Suprapubic skin (tissue), 4 donors: ENCODE measurements at regions not wholly inside any gene's neighbourhood (a gene's known extent, or its start where the extent isn't known, plus 50 kb on each side); places are given as distances from the start of the nearest gene placed in this dataset.

Experiments
- POLR2A ChIP-seq, 2 donors: fragments of 450-650 bp; IDR thresholded peaks; one replicate each; pipeline ENCODE4 v1.6.1; 2017; ENCODE audit warnings: antibody characterized with exemption in 2 of 2, mild to moderate bottlenecking in 2 of 2, moderate library complexity in 2 of 2
- POLR2AphosphoS5 ChIP-seq, 3 donors: sonication (generic); formaldehyde crosslinking; IDR thresholded peaks; one replicate each; pipeline ENCODE4 v1.6.1; 2017; ENCODE audit warnings: antibody characterized with exemption in 3 of 3
- TF ChIP-seq, protein P1 (sequence below), 2 donors: fragments of 200-600 bp in 1 of 2; fragments of 450-650 bp in 1 of 2; sonication (generic) in 1 of 2; IDR thresholded peaks; one replicate each; pipeline ENCODE4 v1.5.1; 2016 to 2019; ENCODE audit warnings: antibody characterized with exemption in 2 of 2, mild to moderate bottlenecking in 1 of 2, moderate library complexity in 1 of 2

DNA sequence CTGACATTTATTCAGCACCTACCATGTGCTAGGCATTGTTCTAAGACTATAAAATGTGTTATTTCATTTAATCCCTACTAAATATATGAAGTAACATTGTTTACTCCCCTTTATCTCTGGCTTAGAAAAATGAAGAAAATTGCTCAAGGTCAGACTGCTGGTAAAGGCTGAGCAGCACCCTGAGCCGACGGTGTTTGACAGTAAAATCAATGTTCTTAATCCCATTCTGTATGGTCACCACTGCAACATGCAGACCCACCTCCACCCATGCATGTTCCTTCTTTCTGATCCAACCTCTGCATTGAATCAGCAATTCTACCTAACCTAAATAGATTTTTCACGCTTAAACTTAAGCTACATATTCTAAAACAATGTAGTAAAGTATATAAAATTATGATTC is 216.5 kb downstream of the ZBBX start:
- TF ChIP-seq, protein P1, sequence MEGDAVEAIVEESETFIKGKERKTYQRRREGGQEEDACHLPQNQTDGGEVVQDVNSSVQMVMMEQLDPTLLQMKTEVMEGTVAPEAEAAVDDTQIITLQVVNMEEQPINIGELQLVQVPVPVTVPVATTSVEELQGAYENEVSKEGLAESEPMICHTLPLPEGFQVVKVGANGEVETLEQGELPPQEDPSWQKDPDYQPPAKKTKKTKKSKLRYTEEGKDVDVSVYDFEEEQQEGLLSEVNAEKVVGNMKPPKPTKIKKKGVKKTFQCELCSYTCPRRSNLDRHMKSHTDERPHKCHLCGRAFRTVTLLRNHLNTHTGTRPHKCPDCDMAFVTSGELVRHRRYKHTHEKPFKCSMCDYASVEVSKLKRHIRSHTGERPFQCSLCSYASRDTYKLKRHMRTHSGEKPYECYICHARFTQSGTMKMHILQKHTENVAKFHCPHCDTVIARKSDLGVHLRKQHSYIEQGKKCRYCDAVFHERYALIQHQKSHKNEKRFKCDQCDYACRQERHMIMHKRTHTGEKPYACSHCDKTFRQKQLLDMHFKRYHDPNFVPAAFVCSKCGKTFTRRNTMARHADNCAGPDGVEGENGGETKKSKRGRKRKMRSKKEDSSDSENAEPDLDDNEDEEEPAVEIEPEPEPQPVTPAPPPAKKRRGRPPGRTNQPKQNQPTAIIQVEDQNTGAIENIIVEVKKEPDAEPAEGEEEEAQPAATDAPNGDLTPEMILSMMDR (IDR thresholded peaks at IDR 0.05): no peak
- TF ChIP-seq POLR2AphosphoS5 (IDR thresholded peaks at IDR 0.05) (no peak), POLR2A (IDR thresholded peaks at IDR 0.05) (no peak)
